A673 (cell line): ENCODE measurements at regions not wholly inside any gene's neighbourhood (a gene's known extent, or its start where the extent isn't known, plus 50 kb on each side); places are given as distances from the start of the nearest gene placed in this dataset.

ENCODE experiments used
- BruUV-seq: library from RNA; stranded (reverse); fragments of 400-500 nt; replicated peaks from 2 replicates; lab custom pipeline; 2021; lab: Mats Ljungman, UMichigan
- CTCF ChIA-PET: fragments of 300-600 bp; sonication (Branson Sonifier 250); formaldehyde crosslinking; loops from one replicate; lab custom pipeline; 2022; ENCODE audit warnings: antibody characterized with exemption; lab: Charles Lee
- POLR2A ChIA-PET: fragments of 300-600 bp; sonication (Branson Sonifier 250); formaldehyde crosslinking; loops from one replicate; lab custom pipeline; 2022; ENCODE audit warnings: antibody characterized with exemption; ENCODE audit not compliant: low non-redundant PET; lab: Charles Lee
- DNase-seq: peaks from one replicate; pipeline ENCODE4 v3.0.0-alpha.2; 2015; ENCODE audit warnings: low spot score
- H3K27ac ChIP-seq: fragments of 200-600 bp; sonication (generic); 2 replicates; pipeline ENCODE4 v1.5.1; 2016; ENCODE audit warnings: mixed run types, low read depth, mild to moderate bottlenecking, mixed read lengths, antibody characterized with exemption, low read length; ENCODE audit not compliant: poor library complexity, severe bottlenecking
- H3K27me3 ChIP-seq: fragments of 200-600 bp; sonication (generic); replicated peaks from 2 replicates; pipeline ENCODE4 v1.6.1; 2017; ENCODE audit warnings: mixed run types, low read depth, mild to moderate bottlenecking, mixed read lengths, antibody characterized with exemption, low read length; ENCODE audit not compliant: insufficient read depth, poor library complexity
- H3K36me3 ChIP-seq: fragments of 200-600 bp; sonication (generic); 2 replicates; pipeline ENCODE4 v1.6.1; 2016; ENCODE audit warnings: mixed run types, mild to moderate bottlenecking, mixed read lengths, antibody characterized with exemption, low read length; ENCODE audit not compliant: insufficient read depth, poor library complexity, severe bottlenecking
- H3K4me1 ChIP-seq: fragments of 200-600 bp; sonication (generic); 2 replicates; pipeline ENCODE4 v1.6.1; 2017; ENCODE audit warnings: mixed run types, mild to moderate bottlenecking, mixed read lengths, antibody characterized with exemption, low read length; ENCODE audit not compliant: insufficient read depth, poor library complexity, severe bottlenecking
- H3K4me3 ChIP-seq: fragments of 200-600 bp; sonication (generic); 2 replicates; pipeline ENCODE4 v1.5.1; 2016; ENCODE audit warnings: low read depth, mixed run types, mild to moderate bottlenecking, mixed read lengths, low read length; ENCODE audit not compliant: poor library complexity, severe bottlenecking
- H3K9me3 ChIP-seq: fragments of 200-600 bp; sonication (generic); 2 replicates; pipeline ENCODE4 v1.6.1; 2016; ENCODE audit warnings: mixed run types, low read depth, mild to moderate bottlenecking, mixed read lengths, antibody characterized with exemption, low read length; ENCODE audit not compliant: poor library complexity, severe bottlenecking
- CTCF ChIP-seq: fragments of 300-800, 200-600 bp; sonication (generic); conservative IDR thresholded peaks from 2 replicates; pipeline ENCODE4 v1.5.1; 2017; ENCODE audit warnings: low read depth, mild to moderate bottlenecking, antibody characterized with exemption, low read length, moderate library complexity, mixed read lengths
- EZH2 ChIP-seq: fragments of 200-600 bp; sonication (generic); IDR thresholded peaks from 2 replicates; pipeline ENCODE4 v1.6.1; 2017; ENCODE audit warnings: borderline replicate concordance, low read depth, mild to moderate bottlenecking, mixed read lengths, antibody characterized with exemption, low read length; ENCODE audit not compliant: poor library complexity, severe bottlenecking
- intact Hi-C: fragments of 100-400 bp; cut with micrococcal nuclease; formaldehyde crosslinking; loops from one replicate; pipeline ENCODE4 v1.10.0; 2022; ENCODE audit not compliant: unreplicated experiment

- no peaks in the 10 kb centered on the region for H3K9me3 ChIP-seq
- CTCF ChIA-PET, result no interaction called here
- intact Hi-C loops, result no loop called here
- DNase-seq, result no peak
- POLR2A ChIA-PET, result no interaction called here
- no TSS peak for BruUV-seq
- H3K4me1 ChIP-seq, result no peaks in the 10 kb centered on the region
- H3K36me3 ChIP-seq, result no peaks in the 10 kb centered on the region
- H3K27me3 ChIP-seq, result no peaks in the 10 kb centered on the region
- TF ChIP-seq EZH2 (no peak), CTCF (no peak)
- H3K27ac ChIP-seq, result no peak overlapping the region
- H3K4me3 ChIP-seq, result no peak overlapping the region
These were observed 168.4 kb upstream of the DDX18 start for GRCh38 chr2:117646099-117646498.

GRCh38 chr2:117646872-117647271, 167.6 kb upstream of the DDX18 start:
- intact Hi-C loops, result no loop called here
- Histone ChIP-seq H3K27ac (no peak overlapping the region), H3K9me3 (no peaks in the 10 kb centered on the region), H3K36me3 (no peaks in the 10 kb centered on the region), H3K4me3 (no peak overlapping the region), H3K4me1 (no peaks in the 10 kb centered on the region), H3K27me3 (no peaks in the 10 kb centered on the region)
- TF ChIP-seq CTCF (no peak), EZH2 (no peak)
- ChIA-PET POLR2A (no interaction called here), CTCF (no interaction called here)
- BruUV-seq, result no TSS peak
- no peak for DNase-seq

GRCh38 chr2:117656546-117656945, 157.9 kb upstream of the DDX18 start:
- no peak overlapping the region for H3K4me3 ChIP-seq
- H3K36me3 ChIP-seq, result no peaks in the 10 kb centered on the region
- no peak for DNase-seq
- TF ChIP-seq CTCF, result no peak
- no peak for TF ChIP-seq EZH2
- ChIA-PET CTCF (no interaction called here), POLR2A (no interaction called here)
- no peaks in the 10 kb centered on the region for H3K4me1 ChIP-seq
- no peaks in the 10 kb centered on the region for H3K9me3 ChIP-seq
- intact Hi-C loops, result no loop called here
- no TSS peak for BruUV-seq
- H3K27ac ChIP-seq, result no peak overlapping the region
- H3K27me3 ChIP-seq, result peaks cover 3% of the 10 kb centered on the region
